Ishikawa (cell line): ENCODE measurements at regions not wholly inside any gene's neighbourhood (a gene's known extent, or its start where the extent isn't known, plus 50 kb on each side); places are given as distances from the start of the nearest gene placed in this dataset.

Experiments
- CEBPB ChIP-seq: IDR thresholded peaks from 2 replicates; pipeline ENCODE4 v1.6.1; 2012
- CREB1 ChIP-seq: IDR thresholded peaks from 2 replicates; pipeline ENCODE4 v1.6.1; 2012; ENCODE audit warnings: low read depth
- EGR1 ChIP-seq: IDR thresholded peaks from 2 replicates; pipeline ENCODE4 v1.6.1; 2012
- EP300 ChIP-seq: IDR thresholded peaks from 2 replicates; pipeline ENCODE4 v1.6.1; 2012; ENCODE audit warnings: borderline replicate concordance
- FOXM1 ChIP-seq: IDR thresholded peaks from 2 replicates; pipeline ENCODE4 v1.6.1; 2012; ENCODE audit warnings: low read depth, borderline replicate concordance
- MAX ChIP-seq: IDR thresholded peaks from 2 replicates; pipeline ENCODE4 v1.6.1; 2012
- NFIC ChIP-seq: IDR thresholded peaks from 2 replicates; pipeline ENCODE4 v1.6.1; 2012
- RAD21 ChIP-seq: IDR thresholded peaks from 2 replicates; pipeline ENCODE4 v1.6.1; 2012; ENCODE audit warnings: low read depth
- TAF1 ChIP-seq: IDR thresholded peaks from 2 replicates; pipeline ENCODE4 v1.6.1; 2012; ENCODE audit warnings: low read depth, mild to moderate bottlenecking
- TCF12 ChIP-seq: IDR thresholded peaks from 2 replicates; pipeline ENCODE4 v1.6.1; 2012; ENCODE audit warnings: low read depth
- TEAD4 ChIP-seq: IDR thresholded peaks from 2 replicates; pipeline ENCODE4 v1.6.1; 2012
- YY1 ChIP-seq: IDR thresholded peaks from 2 replicates; pipeline ENCODE4 v1.6.1; 2012; ENCODE audit warnings: low read depth
- ZBTB7A ChIP-seq: IDR thresholded peaks from 2 replicates; pipeline ENCODE4 v1.6.1; 2012; ENCODE audit warnings: low read depth
- TF ChIP-seq, protein P1 (sequence below): IDR thresholded peaks from 2 replicates; pipeline ENCODE4 v1.6.1; 2012
- TF ChIP-seq, protein P2 (sequence below): IDR thresholded peaks from 2 replicates; pipeline ENCODE4 v1.6.1; 2012; ENCODE audit warnings: low read depth, mild to moderate bottlenecking

DNA sequence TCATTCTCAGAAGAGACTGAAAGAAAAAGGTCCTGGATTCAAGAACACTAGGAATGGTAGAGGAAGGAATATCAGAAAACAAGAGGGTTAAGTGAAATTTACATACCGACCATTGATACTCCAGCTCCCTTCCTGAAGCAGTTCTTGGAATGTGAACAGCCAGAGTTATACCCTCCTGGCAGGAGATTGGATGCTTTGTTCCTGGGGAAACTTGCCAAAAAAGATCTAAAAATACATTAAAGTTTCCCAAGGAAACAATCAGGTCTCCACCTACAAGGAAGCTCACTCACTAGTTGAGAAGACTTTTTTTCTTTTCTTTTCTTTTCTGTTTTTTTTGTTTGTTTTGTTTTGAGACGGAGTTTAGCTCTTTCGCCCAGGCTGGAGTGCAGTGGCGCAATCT, 91.1 kb downstream of the HLX start:
- TF ChIP-seq NFIC: no peak
- TF ChIP-seq, protein P1, sequence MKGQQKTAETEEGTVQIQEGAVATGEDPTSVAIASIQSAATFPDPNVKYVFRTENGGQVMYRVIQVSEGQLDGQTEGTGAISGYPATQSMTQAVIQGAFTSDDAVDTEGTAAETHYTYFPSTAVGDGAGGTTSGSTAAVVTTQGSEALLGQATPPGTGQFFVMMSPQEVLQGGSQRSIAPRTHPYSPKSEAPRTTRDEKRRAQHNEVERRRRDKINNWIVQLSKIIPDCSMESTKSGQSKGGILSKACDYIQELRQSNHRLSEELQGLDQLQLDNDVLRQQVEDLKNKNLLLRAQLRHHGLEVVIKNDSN: no peak
- no peak for TF ChIP-seq ZBTB7A
- TF ChIP-seq FOXM1: no peak
- no peak for TF ChIP-seq YY1
- no peak for TF ChIP-seq CEBPB
- TF ChIP-seq, protein P2, sequence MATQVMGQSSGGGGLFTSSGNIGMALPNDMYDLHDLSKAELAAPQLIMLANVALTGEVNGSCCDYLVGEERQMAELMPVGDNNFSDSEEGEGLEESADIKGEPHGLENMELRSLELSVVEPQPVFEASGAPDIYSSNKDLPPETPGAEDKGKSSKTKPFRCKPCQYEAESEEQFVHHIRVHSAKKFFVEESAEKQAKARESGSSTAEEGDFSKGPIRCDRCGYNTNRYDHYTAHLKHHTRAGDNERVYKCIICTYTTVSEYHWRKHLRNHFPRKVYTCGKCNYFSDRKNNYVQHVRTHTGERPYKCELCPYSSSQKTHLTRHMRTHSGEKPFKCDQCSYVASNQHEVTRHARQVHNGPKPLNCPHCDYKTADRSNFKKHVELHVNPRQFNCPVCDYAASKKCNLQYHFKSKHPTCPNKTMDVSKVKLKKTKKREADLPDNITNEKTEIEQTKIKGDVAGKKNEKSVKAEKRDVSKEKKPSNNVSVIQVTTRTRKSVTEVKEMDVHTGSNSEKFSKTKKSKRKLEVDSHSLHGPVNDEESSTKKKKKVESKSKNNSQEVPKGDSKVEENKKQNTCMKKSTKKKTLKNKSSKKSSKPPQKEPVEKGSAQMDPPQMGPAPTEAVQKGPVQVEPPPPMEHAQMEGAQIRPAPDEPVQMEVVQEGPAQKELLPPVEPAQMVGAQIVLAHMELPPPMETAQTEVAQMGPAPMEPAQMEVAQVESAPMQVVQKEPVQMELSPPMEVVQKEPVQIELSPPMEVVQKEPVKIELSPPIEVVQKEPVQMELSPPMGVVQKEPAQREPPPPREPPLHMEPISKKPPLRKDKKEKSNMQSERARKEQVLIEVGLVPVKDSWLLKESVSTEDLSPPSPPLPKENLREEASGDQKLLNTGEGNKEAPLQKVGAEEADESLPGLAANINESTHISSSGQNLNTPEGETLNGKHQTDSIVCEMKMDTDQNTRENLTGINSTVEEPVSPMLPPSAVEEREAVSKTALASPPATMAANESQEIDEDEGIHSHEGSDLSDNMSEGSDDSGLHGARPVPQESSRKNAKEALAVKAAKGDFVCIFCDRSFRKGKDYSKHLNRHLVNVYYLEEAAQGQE: no peak
- no peak for TF ChIP-seq RAD21
- TF ChIP-seq TAF1: no peak
- TF ChIP-seq EP300: no peak
- no peak for TF ChIP-seq EGR1
- TF ChIP-seq TCF12: no peak
- no peak for TF ChIP-seq TEAD4
- no peak for TF ChIP-seq CREB1
- no peak for TF ChIP-seq MAX

DNA sequence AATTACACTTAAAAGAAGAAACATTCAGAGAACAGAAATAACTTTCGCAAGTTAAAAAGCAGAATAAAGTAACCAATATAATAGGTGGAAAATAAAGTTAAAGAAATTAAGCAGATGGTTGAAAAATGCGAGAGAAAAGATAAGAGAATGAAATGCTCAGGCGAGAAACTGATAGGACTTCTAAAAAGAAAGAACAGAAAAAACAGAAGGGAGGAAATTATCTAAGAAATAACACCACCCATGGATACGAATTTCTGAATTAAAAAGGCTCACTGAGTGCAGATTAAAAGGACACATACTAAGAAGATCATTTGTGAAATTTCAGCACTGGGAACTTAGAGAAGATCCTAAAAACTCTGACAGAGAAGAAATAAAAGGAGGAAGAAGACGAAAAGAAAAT, 92.0 kb downstream of the HLX start:
- no peak for TF ChIP-seq TCF12
- TF ChIP-seq, protein P1: no peak
- TF ChIP-seq NFIC: no peak
- no peak for TF ChIP-seq CEBPB
- no peak for TF ChIP-seq MAX
- TF ChIP-seq TEAD4: no peak
- TF ChIP-seq, protein P2: no peak
- TF ChIP-seq ZBTB7A: no peak
- TF ChIP-seq EGR1: no peak
- TF ChIP-seq EP300: no peak
- TF ChIP-seq RAD21: no peak
- TF ChIP-seq CREB1: no peak
- TF ChIP-seq TAF1: no peak
- no peak for TF ChIP-seq YY1
- TF ChIP-seq FOXM1: no peak

- TF ChIP-seq, protein P1: no peak
- TF ChIP-seq, protein P2: no peak
- TF ChIP-seq CEBPB: no peak
- TF ChIP-seq ZBTB7A: no peak
- TF ChIP-seq RAD21: no peak
- no peak for TF ChIP-seq TCF12
Observed at GRCh38 chr1:220974431-220974830, 95.2 kb downstream of the HLX start.

DNA sequence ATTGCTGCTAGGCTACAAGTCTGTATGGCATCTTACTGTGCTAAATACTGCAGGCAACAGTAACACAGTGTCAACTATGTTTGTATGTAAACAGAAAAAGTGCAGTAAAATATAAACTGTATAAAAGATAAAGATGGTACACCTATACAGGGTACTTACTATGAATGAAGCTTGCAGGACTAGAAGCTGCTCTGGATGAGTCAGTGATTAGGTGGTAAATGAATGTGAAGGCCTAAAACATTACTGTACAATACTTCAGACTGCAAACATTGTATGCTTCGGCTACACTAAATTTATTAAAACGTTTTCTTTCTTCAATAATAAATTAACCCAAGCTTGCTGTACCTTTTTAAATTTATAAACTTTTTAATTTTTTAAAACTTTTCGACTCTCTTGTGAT, 97.1 kb downstream of the HLX start:
- TF ChIP-seq CEBPB (no peak), MAX (no peak), YY1 (no peak), NFIC (no peak)
- TF ChIP-seq, protein P1: no peak
